ENCODE measurements at regions not wholly inside any gene's neighbourhood (a gene's known extent, or its start where the extent isn't known, plus 50 kb on each side); places are given as distances from the start of the nearest gene placed in this dataset.

- Mint-ChIP-seq H3K27ac (ENCODE audit: unreplicated experiment) (no peak overlapping the region), H3K4me1 (ENCODE audit: unreplicated experiment) (no peaks in the 10 kb centered on the region), H3K27me3 (ENCODE audit: unreplicated experiment) (no peaks in the 10 kb centered on the region), H3K9me3 (ENCODE audit: unreplicated experiment) (no peaks in the 10 kb centered on the region), H3K4me3 (ENCODE audit: unreplicated experiment) (no peak overlapping the region), H3K36me3 (ENCODE audit: low read depth, unreplicated experiment) (no peaks in the 10 kb centered on the region)
- TF ChIP-seq CTCF (IDR thresholded peaks at IDR 0.05; ENCODE audit: unreplicated experiment): no peak
- DNase-seq (ENCODE audit: low spot score): no peak
These were observed 199.5 kb upstream of the CCL2 start for GRCh38 chr17:34055606-34056005.

- Mint-ChIP-seq H3K4me1 (ENCODE audit: unreplicated experiment) (no peaks in the 10 kb centered on the region), H3K36me3 (ENCODE audit: low read depth, unreplicated experiment) (no peaks in the 10 kb centered on the region), H3K27me3 (ENCODE audit: unreplicated experiment) (no peaks in the 10 kb centered on the region), H3K9me3 (ENCODE audit: unreplicated experiment) (no peaks in the 10 kb centered on the region), H3K4me3 (ENCODE audit: unreplicated experiment) (no peak overlapping the region), H3K27ac (ENCODE audit: unreplicated experiment) (no peak overlapping the region)
- no peak for DNase-seq (ENCODE audit: low spot score)
- TF ChIP-seq CTCF (IDR thresholded peaks at IDR 0.05; ENCODE audit: unreplicated experiment): no peak
These were observed 195.5 kb upstream of the CCL2 start for GRCh38 chr17:34059423-34060220.

GRCh38 chr17:34066528-34066927 is 188.6 kb upstream of the CCL2 start:
- DNase-seq (ENCODE audit: low spot score): no peak
- no peak overlapping the region for H3K4me3 Mint-ChIP-seq (ENCODE audit: unreplicated experiment)
- no peaks in the 10 kb centered on the region for H3K36me3 Mint-ChIP-seq (ENCODE audit: low read depth, unreplicated experiment)
- peaks cover 5% of the 10 kb centered on the region for H3K4me1 Mint-ChIP-seq (ENCODE audit: unreplicated experiment)
- TF ChIP-seq CTCF (IDR thresholded peaks at IDR 0.05; ENCODE audit: unreplicated experiment): no peak
- H3K27ac Mint-ChIP-seq (ENCODE audit: unreplicated experiment): no peak overlapping the region
- no peaks in the 10 kb centered on the region for H3K9me3 Mint-ChIP-seq (ENCODE audit: unreplicated experiment)
- no peaks in the 10 kb centered on the region for H3K27me3 Mint-ChIP-seq (ENCODE audit: unreplicated experiment)

GRCh38 chr17:34067011-34067410 is 188.1 kb upstream of the CCL2 start:
- Mint-ChIP-seq H3K36me3 (ENCODE audit: low read depth, unreplicated experiment) (no peaks in the 10 kb centered on the region), H3K9me3 (ENCODE audit: unreplicated experiment) (no peaks in the 10 kb centered on the region), H3K4me1 (ENCODE audit: unreplicated experiment) (peaks cover 5% of the 10 kb centered on the region), H3K27ac (ENCODE audit: unreplicated experiment) (no peak overlapping the region), H3K27me3 (ENCODE audit: unreplicated experiment) (no peaks in the 10 kb centered on the region), H3K4me3 (ENCODE audit: unreplicated experiment) (no peak overlapping the region)
- no peak for TF ChIP-seq CTCF (IDR thresholded peaks at IDR 0.05; ENCODE audit: unreplicated experiment)
- DNase-seq (ENCODE audit: low spot score): no peak

- no peak overlapping the region for H3K27ac Mint-ChIP-seq (ENCODE audit: unreplicated experiment)
- no peak for TF ChIP-seq CTCF (IDR thresholded peaks at IDR 0.05; ENCODE audit: unreplicated experiment)
- no peak for DNase-seq (ENCODE audit: low spot score)
- no peaks in the 10 kb centered on the region for H3K27me3 Mint-ChIP-seq (ENCODE audit: unreplicated experiment)
- H3K4me1 Mint-ChIP-seq (ENCODE audit: unreplicated experiment): peaks cover 5% of the 10 kb centered on the region
- H3K4me3 Mint-ChIP-seq (ENCODE audit: unreplicated experiment): no peak overlapping the region
- no peaks in the 10 kb centered on the region for H3K36me3 Mint-ChIP-seq (ENCODE audit: low read depth, unreplicated experiment)
- H3K9me3 Mint-ChIP-seq (ENCODE audit: unreplicated experiment): no peaks in the 10 kb centered on the region
These were observed 186.5 kb upstream of the CCL2 start for GRCh38 chr17:34068571-34068970.
